Erythroblast (primary cell): ENCODE measurements at regions not wholly inside any gene's neighbourhood (a gene's known extent, or its start where the extent isn't known, plus 50 kb on each side); places are given as distances from the start of the nearest gene placed in this dataset.

Experiments
- GATA1 ChIP-seq: IDR thresholded peaks from 2 replicates; pipeline ENCODE4 v1.6.1; 2011; ENCODE audit warnings: low read depth, mild to moderate bottlenecking, control low read depth, low read length, moderate library complexity
- POLR2A ChIP-seq: IDR thresholded peaks from 2 replicates; pipeline ENCODE4 v1.6.1; 2011; ENCODE audit warnings: mild to moderate bottlenecking, low read length

GRCh38 chr3:147157631-147158030 lies 248.7 kb downstream of the ZIC4 start:
- no peak for TF ChIP-seq POLR2A
- no peak for TF ChIP-seq GATA1
